ENCODE measurements at regions not wholly inside any gene's neighbourhood (a gene's known extent, or its start where the extent isn't known, plus 50 kb on each side); places are given as distances from the start of the nearest gene placed in this dataset.

- H2AFZ ChIP-seq (ENCODE audit: low read depth, low read length), result no peak overlapping the region
- no peaks in the 10 kb centered on the region for H3K4me1 ChIP-seq (replicated peaks in 1 of 2; ENCODE audit: control insufficient read depth in 2 of 2, insufficient read depth in 2 of 2, low read length in 2 of 2)
- WGBS (ENCODE audit: insufficient coverage, low coverage, missing lambda C conversion rate), result 4% methylated on average over 11 of the region's 11 CpGs
- BruUV-seq (replicated peaks), result no TSS peak
- DNase-seq (ENCODE audit: extremely low read depth in 1 of 4, low spot score in 3 of 4) (peak in 1 of 4 experiments; percentile 5), ATAC-seq (peak; percentile 43; the same call in 1 of the 3 replicates), FAIRE-seq (no peak)
- H3K4me2 ChIP-seq (ENCODE audit: insufficient read depth, low read length), result no peak overlapping the region
- no peaks in the 10 kb centered on the region for H3K79me2 ChIP-seq (ENCODE audit: control insufficient read depth, insufficient read depth, low read length)
- POLR2A ChIA-PET, result no interaction called here
- no peaks in the 10 kb centered on the region for H3K9me3 ChIP-seq (replicated peaks; ENCODE audit: control insufficient read depth, insufficient read depth, low read depth, low read length)
- H3K36me3 ChIP-seq (ENCODE audit: control insufficient read depth, insufficient read depth, low read length), result no peaks in the 10 kb centered on the region
- intact Hi-C loops (cut with micrococcal nuclease), result no loop called here
- peaks cover 0 to 16% of the 10 kb centered on the region in 2 experiments; a peak in 3 of 5 replicates for H3K27me3 ChIP-seq (ENCODE audit: control insufficient read depth in 2 of 2, insufficient read depth in 2 of 2, low read length in 2 of 2)
- no peak overlapping the region for H3K9ac ChIP-seq (ENCODE audit: insufficient read depth in 1 of 2, low read depth in 2 of 2, low read length in 2 of 2)
- H3K9me1 ChIP-seq (ENCODE audit: control insufficient read depth, insufficient read depth, low read length), result no peaks in the 10 kb centered on the region
- H4K20me1 ChIP-seq (replicated peaks; ENCODE audit: control insufficient read depth, insufficient read depth, low read length), result no peaks in the 10 kb centered on the region
- no peak overlapping the region for H3K4me3 ChIP-seq
- CTCF ChIA-PET (ENCODE audit: low intra/inter-chr PET ratio), result no interaction called here
- no peak overlapping the region for H3K27ac ChIP-seq (ENCODE audit: extremely low read depth, low read depth, low read length)
- no peak for TF ChIP-seq SUPT5H (IDR thresholded peaks at IDR 0.05)
- 0 out of 4 replicates have a peak, but pooled peaks of 1 of the 2 experiments have one; percentile 3 for TF ChIP-seq RAD21 (CRISPR knock-in tag; conservative IDR thresholded peaks at IDR 0.05 in 1 of 2, IDR thresholded peaks at IDR 0.05 in 1 of 2)
- peak in 2 of 3 experiments; percentile 18 to 26; a peak in 2 of 6 replicates for TF ChIP-seq CTCF (IDR thresholded peaks at IDR 0.05 in 2 of 3, conservative IDR thresholded peaks at IDR 0.05 in 1 of 3; ENCODE audit: insufficient read depth in 2 of 3, low read depth in 1 of 3, low read length in 3 of 3)
- in situ Hi-C loops (cut with MboI), result no loop called here
Observed at GRCh38 chr2:8133363-8133762, 548.5 kb upstream of the ID2 start.

Data from K562 (cell line).